ENCODE measurements at regions not wholly inside any gene's neighbourhood (a gene's known extent, or its start where the extent isn't known, plus 50 kb on each side); places are given as distances from the start of the nearest gene placed in this dataset.
"Not testable (repeated sequence)": the region's sequence is repeated elsewhere in the genome, so short reads cannot be mapped to it uniquely, and the experiment has no call there.

GRCh38 chr2:76697439-76697838 lies 824.7 kb downstream of the LRRTM4 start:
- not testable (repeated sequence) for H3K36me3 ChIP-seq, H3K4me3 ChIP-seq, H3K9me3 ChIP-seq, H3K27me3 ChIP-seq, H3K4me2 ChIP-seq, H4K20me1 ChIP-seq, H3K9ac ChIP-seq, H3K27ac ChIP-seq, H3K4me1 ChIP-seq

GRCh38 chr2:76692908-76693307 lies 829.3 kb downstream of the LRRTM4 start:
- no peaks in the 10 kb centered on the region for H3K27me3 ChIP-seq
- H3K36me3 ChIP-seq: no peaks in the 10 kb centered on the region
- H3K4me3 ChIP-seq: no peak overlapping the region
- no peak overlapping the region for H3K27ac ChIP-seq
- no peaks in the 10 kb centered on the region for H4K20me1 ChIP-seq
- TF ChIP-seq Cebpa-rat (IDR thresholded peaks at IDR 0.05): no peak
- H3K4me1 ChIP-seq: no peaks in the 10 kb centered on the region
- no peak overlapping the region for H3K4me2 ChIP-seq
- no peak overlapping the region for H3K9ac ChIP-seq
- H3K9me3 ChIP-seq: no peaks in the 10 kb centered on the region

- no peaks in the 10 kb centered on the region for H3K4me1 ChIP-seq
- no peaks in the 10 kb centered on the region for H3K36me3 ChIP-seq
These were observed 833.4 kb downstream of the LRRTM4 start for GRCh38 chr2:76688732-76689131.

GRCh38 chr2:76687923-76688322 lies 834.3 kb downstream of the LRRTM4 start:
- H3K27ac ChIP-seq: no peak overlapping the region
- H4K20me1 ChIP-seq: no peaks in the 10 kb centered on the region
- no peaks in the 10 kb centered on the region for H3K4me1 ChIP-seq
- H3K9me3 ChIP-seq: no peaks in the 10 kb centered on the region
- H3K27me3 ChIP-seq: no peaks in the 10 kb centered on the region
- no peak overlapping the region for H3K9ac ChIP-seq
- TF ChIP-seq Cebpa-rat (IDR thresholded peaks at IDR 0.05): no peak
- H3K36me3 ChIP-seq: no peaks in the 10 kb centered on the region
- no peak overlapping the region for H3K4me3 ChIP-seq
- no peak overlapping the region for H3K4me2 ChIP-seq

More at GRCh38 chr2:76688732-76689131, 833.4 kb downstream of the LRRTM4 start:
- no peak overlapping the region for H3K4me3 ChIP-seq
- H3K9me3 ChIP-seq: no peaks in the 10 kb centered on the region
- no peaks in the 10 kb centered on the region for H4K20me1 ChIP-seq
- no peaks in the 10 kb centered on the region for H3K27me3 ChIP-seq
- no peak overlapping the region for H3K27ac ChIP-seq
- TF ChIP-seq Cebpa-rat (IDR thresholded peaks at IDR 0.05): no peak
- H3K9ac ChIP-seq: no peak overlapping the region
- no peak overlapping the region for H3K4me2 ChIP-seq

GRCh38 chr2:76684756-76685155 lies 837.4 kb downstream of the LRRTM4 start:
- Histone ChIP-seq H3K36me3 (no peaks in the 10 kb centered on the region), H3K4me1 (no peaks in the 10 kb centered on the region), H3K27me3 (no peaks in the 10 kb centered on the region), H3K9ac (no peak overlapping the region), H3K9me3 (no peaks in the 10 kb centered on the region), H3K27ac (no peak overlapping the region), H3K4me3 (no peak overlapping the region), H4K20me1 (no peaks in the 10 kb centered on the region), H3K4me2 (no peak overlapping the region)
- TF ChIP-seq Cebpa-rat (IDR thresholded peaks at IDR 0.05): no peak

GRCh38 chr2:76679025-76679396 lies 843.2 kb downstream of the LRRTM4 start:
- Histone ChIP-seq H3K4me2 (peak overlapping the region; percentile 17; the same call in 1 of the 2 replicates), H3K27me3 (no peaks in the 10 kb centered on the region), H3K4me3 (no peak overlapping the region), H3K9ac (no peak overlapping the region), H3K4me1 (peaks cover 6% of the 10 kb centered on the region; the same call in 1 of the 2 replicates), H3K9me3 (no peaks in the 10 kb centered on the region), H4K20me1 (no peaks in the 10 kb centered on the region), H3K36me3 (no peaks in the 10 kb centered on the region), H3K27ac (no peak overlapping the region)
- no peak for TF ChIP-seq Cebpa-rat (IDR thresholded peaks at IDR 0.05)

- peak overlapping the region; percentile 17; the same call in 1 of the 2 replicates for H3K4me2 ChIP-seq
- no peak overlapping the region for H3K4me3 ChIP-seq
- no peaks in the 10 kb centered on the region for H4K20me1 ChIP-seq
- peaks cover 6% of the 10 kb centered on the region; the same call in 1 of the 2 replicates for H3K4me1 ChIP-seq
- no peak for TF ChIP-seq Cebpa-rat (IDR thresholded peaks at IDR 0.05)
- H3K27ac ChIP-seq: no peak overlapping the region
- H3K9me3 ChIP-seq: no peaks in the 10 kb centered on the region
- no peaks in the 10 kb centered on the region for H3K36me3 ChIP-seq
- H3K9ac ChIP-seq: no peak overlapping the region
- no peaks in the 10 kb centered on the region for H3K27me3 ChIP-seq
These were observed 843.7 kb downstream of the LRRTM4 start for GRCh38 chr2:76678383-76679024.

GRCh38 chr2:76675212-76675611 lies 847.0 kb downstream of the LRRTM4 start:
- Histone ChIP-seq H3K27ac (no peak overlapping the region), H3K27me3 (no peaks in the 10 kb centered on the region), H3K36me3 (no peaks in the 10 kb centered on the region), H3K4me3 (no peak overlapping the region), H3K4me2 (no peak overlapping the region), H4K20me1 (no peaks in the 10 kb centered on the region), H3K9me3 (no peaks in the 10 kb centered on the region), H3K4me1 (peaks cover 6% of the 10 kb centered on the region; the same call in 1 of the 2 replicates), H3K9ac (no peak overlapping the region)
- no peak for TF ChIP-seq Cebpa-rat (IDR thresholded peaks at IDR 0.05)

- H4K20me1 ChIP-seq: no peaks in the 10 kb centered on the region
These were observed 849.4 kb downstream of the LRRTM4 start for GRCh38 chr2:76672798-76673197.

GRCh38 chr2:76669966-76670465 lies 852.2 kb downstream of the LRRTM4 start:
- Histone ChIP-seq H3K9ac (no peak overlapping the region), H3K27ac (no peak overlapping the region)

More at GRCh38 chr2:76672798-76673197, 849.4 kb downstream of the LRRTM4 start:
- Histone ChIP-seq H3K36me3 (no peaks in the 10 kb centered on the region), H3K4me1 (no peaks in the 10 kb centered on the region), H3K4me3 (no peak overlapping the region), H3K4me2 (no peak overlapping the region), H3K27ac (no peak overlapping the region), H3K9me3 (no peaks in the 10 kb centered on the region), H3K9ac (no peak overlapping the region), H3K27me3 (no peaks in the 10 kb centered on the region)
- TF ChIP-seq Cebpa-rat (IDR thresholded peaks at IDR 0.05): no peak

More at GRCh38 chr2:76669966-76670465, 852.2 kb downstream of the LRRTM4 start:
- no peak for TF ChIP-seq Cebpa-rat (IDR thresholded peaks at IDR 0.05)
- Histone ChIP-seq H3K27me3 (no peaks in the 10 kb centered on the region), H4K20me1 (no peaks in the 10 kb centered on the region), H3K9me3 (no peaks in the 10 kb centered on the region), H3K36me3 (no peaks in the 10 kb centered on the region), H3K4me1 (no peaks in the 10 kb centered on the region), H3K4me2 (no peak overlapping the region), H3K4me3 (no peak overlapping the region)

Data from BLaER1 (cell line).